COLO668 (cell line): ENCODE measurements at regions not wholly inside any gene's neighbourhood (a gene's known extent, or its start where the extent isn't known, plus 50 kb on each side); places are given as distances from the start of the nearest gene placed in this dataset.

ENCODE experiments used
- DNase-seq: peaks from one replicate; lab custom pipeline; 2025; ENCODE audit not compliant: unreplicated experiment; lab: John Stamatoyannopoulos, UW

- peak; percentile 92 for DNase-seq
Measured at GRCh38 chr1:163013826-163014600, 55.1 kb upstream of the RGS4 start.

- DNase-seq, result no peak
Measured at GRCh38 chr1:163006051-163006834, 62.9 kb upstream of the RGS4 start.

DNA sequence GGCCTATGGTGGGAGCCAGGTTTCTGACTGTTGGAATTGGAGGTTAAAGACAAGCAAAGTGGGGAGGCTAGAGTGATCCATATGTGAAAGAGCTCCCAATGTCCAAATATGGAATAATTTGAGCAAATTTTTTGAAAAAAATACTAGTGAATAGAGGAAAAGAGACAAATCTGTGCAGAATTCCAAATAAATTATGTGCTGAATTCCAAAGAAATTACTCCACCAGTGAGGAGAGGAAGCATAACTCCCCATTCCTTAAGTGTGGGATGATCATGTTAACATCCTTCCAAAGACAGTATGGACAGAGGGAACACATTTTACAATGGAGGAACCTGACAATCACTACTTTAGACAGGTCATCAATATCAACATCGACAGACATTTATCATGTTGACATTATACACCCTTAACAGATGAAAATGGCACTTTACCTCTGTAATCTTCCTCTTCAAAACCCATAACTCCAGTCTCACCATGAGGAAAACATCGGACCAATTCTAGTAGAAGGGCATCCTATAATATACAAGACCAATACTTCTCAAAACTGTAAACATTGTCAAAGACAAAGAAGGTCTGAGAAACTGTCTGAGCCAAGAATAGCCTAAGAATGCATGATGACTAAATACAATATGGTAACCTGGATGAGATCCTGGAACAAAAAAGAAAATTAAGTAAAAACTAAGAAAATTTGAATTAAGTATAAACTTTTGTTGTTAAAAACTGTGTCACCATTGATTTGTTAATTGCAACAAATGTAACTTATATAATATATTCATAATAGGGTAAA, 71.5 kb upstream of the RGS4 start:
- no peak for DNase-seq

GRCh38 chr1:162996261-162996660, 72.9 kb upstream of the RGS4 start:
- no peak for DNase-seq

DNA sequence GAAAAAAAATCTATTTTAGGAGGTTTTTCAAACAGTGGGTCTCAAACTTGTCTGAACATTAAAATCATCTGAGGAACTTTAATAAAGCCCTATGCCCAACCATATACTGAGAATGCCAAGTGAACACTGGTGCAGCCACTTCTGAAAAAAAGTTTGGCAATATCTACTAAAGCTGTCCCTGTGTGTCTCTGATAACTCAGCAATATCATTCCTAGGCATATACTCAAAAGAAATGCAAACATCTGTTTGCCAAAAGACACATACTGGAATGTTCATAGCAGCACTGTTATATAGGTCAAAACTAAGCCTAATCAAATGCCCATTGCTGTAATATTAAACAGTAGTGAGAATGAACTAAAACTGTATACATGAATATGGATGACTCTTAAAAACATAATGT, 74.2 kb upstream of the RGS4 start:
- DNase-seq, result no peak

DNA sequence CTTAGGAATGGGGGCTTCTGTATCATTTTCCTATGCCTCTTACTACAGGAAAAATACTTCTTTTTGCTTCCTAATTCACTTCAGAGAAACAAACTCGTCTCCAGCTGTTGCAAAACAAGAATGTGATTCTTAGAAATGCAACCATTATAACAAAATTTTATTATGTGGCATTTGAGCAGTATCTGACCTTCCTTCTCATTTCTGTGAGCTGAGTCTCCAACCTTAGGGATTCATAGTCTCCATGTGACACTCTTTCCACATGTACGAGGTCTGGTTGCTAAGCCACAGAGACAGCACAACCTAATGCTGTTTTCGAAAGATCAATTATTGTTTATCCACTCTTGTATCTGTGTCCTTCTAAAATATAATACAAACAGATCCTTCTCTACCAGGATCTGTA, 75.3 kb upstream of the RGS4 start:
- no peak for DNase-seq

GRCh38 chr1:162992945-162993344, 76.2 kb upstream of the RGS4 start:
- no peak for DNase-seq

GRCh38 chr1:162991444-162991843, 77.7 kb upstream of the RGS4 start:
- DNase-seq, result no peak

- DNase-seq, result no peak
Measured at GRCh38 chr1:162990665-162991064, 78.5 kb upstream of the RGS4 start.

DNA sequence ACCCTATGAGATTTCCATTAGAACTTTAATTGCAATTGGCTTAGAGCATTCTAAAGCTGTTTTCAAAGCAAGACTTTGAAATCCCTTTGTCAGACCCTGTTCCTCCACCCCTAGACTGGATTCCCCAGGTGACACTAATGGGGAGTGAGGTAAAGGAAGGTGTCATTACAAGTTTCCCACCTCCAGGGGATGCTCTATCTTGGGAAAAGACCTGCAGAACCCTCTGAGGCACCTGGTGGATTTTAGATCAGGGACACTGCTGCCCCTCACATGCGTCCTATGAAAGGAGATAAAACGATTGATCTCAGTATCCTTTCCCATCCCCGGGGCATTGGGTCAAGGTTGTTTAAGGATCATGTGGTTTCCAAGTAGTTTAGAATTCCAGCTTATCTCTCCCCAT, 80.3 kb upstream of the RGS4 start:
- DNase-seq, result no peak

DNA sequence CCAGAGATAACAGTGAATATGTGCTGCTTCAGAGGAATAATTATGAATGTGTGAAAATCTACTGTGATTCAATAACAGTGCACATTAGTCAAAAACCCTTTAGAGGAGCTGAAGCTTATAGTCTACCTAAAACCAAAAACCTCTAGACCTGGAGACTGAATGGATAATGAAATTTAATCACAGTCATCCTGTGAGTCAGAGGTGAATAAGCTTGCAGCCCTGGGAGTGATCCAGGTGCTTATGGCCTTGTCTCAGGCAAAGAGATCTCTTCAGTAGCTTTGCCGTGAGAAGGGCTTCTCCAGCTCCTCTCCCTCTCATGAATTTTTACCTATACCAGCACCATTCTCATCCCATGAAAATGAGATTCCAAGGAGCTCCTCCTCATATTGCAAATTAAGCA, 81.3 kb upstream of the RGS4 start:
- no peak for DNase-seq

- DNase-seq, result no peak
Measured at GRCh38 chr1:162985816-162986435, 83.2 kb upstream of the RGS4 start.

GRCh38 chr1:162984699-162985098, 84.5 kb upstream of the RGS4 start:
- DNase-seq, result no peak

DNA sequence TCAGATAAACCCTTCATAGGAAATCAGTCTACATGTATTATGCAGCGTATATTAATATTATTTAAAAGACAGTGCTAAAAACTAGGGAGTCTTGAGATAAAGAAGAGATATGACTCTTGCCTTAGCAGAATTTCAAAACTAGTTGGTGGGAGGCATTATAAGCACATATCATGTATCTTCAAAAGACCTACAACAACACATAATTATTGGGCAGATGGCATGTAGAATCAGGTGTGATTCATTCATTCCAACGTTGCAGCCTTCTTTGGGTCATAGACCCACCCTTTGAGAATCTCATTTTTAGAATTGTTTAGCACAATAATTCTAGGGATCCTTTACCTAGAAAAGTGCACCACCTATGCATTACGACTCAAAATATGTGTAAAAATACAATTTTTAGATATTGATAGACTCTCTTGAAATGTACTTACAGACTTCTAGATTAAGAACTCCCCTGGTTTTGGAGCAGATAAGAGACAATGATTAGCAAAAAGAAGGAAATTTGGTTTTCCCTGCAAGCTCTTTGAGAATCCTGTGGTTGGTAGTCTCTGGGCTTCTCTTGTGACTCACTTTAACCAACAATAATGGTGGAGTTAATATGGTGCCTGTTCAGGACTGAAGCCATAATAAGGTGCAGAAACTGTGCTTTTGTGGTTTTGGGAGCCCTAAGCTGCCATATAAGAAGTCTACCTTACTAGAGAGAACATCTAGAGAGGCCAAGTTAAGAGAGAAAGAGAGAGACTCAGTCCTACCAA, 85.3 kb upstream of the RGS4 start:
- no peak for DNase-seq

- no peak for DNase-seq
Measured at GRCh38 chr1:162982364-162982763, 86.8 kb upstream of the RGS4 start.

GRCh38 chr1:162977944-162978568, 91.1 kb upstream of the RGS4 start:
- DNase-seq, result no peak

DNA sequence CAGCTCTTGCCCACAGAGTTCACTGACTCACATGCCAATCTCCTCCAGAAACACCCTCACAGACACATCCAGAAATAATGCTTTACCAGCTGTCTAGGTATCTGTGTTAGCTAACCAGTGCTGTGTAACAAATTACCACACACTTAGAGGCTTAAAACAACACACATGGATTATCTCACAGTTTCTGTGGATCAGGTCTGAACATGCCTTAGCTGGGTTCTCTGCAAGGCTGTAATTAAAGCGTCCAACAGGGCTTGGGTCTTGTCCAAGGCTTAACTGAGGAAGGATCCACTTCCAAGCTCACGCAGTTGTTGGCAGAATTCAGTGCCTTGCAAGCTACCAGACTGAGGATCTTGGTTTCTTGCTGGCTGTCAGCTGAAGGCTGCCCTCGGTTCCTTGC, 92.5 kb upstream of the RGS4 start:
- DNase-seq, result no peak

GRCh38 chr1:162974810-162975209, 94.4 kb upstream of the RGS4 start:
- DNase-seq, result no peak

GRCh38 chr1:162973381-162973795, 95.8 kb upstream of the RGS4 start:
- DNase-seq, result no peak

DNA sequence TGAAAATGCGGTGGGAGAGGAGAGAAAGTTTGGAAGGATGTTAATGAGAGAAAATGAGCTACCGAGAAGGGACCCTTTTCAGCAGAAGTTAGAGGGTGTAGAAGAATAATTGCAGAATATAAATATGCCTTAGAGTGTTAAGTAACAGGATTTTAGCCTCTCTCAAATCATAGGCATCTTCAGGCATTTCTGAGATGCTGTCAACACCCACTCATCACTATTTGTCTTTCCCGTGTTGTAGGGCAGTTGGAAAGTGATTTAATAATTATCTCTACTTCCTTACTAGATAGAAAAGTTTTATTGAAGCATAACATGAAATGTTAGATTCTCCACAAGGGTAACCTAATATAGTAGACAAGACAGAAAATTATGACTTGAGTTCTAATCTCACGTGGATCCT, 96.4 kb upstream of the RGS4 start:
- DNase-seq, result no peak
